HepG2 (cell line): ENCODE measurements at regions not wholly inside any gene's neighbourhood (a gene's known extent, or its start where the extent isn't known, plus 50 kb on each side); places are given as distances from the start of the nearest gene placed in this dataset.

ENCODE experiments used
- CC2D1A ChIP-seq: sonication (generic); formaldehyde crosslinking; IDR thresholded peaks from 2 replicates; pipeline ENCODE4 v1.8.1; 2023; ENCODE audit warnings: mild to moderate bottlenecking, missing genetic modification reagents
- CEBPG ChIP-seq: IDR thresholded peaks from 2 replicates; pipeline ENCODE4 v1.6.1; 2016
- EED ChIP-seq: sonication (generic); formaldehyde crosslinking; IDR thresholded peaks from 2 replicates; pipeline ENCODE4 v1.5.0; 2020; ENCODE audit warnings: mild to moderate bottlenecking, missing genetic modification reagents
- GABPB1 ChIP-seq: IDR thresholded peaks from 2 replicates; pipeline ENCODE4 v1.6.1; 2016; ENCODE audit warnings: mild to moderate bottlenecking, missing genetic modification reagents, moderate library complexity, missing compliant biosample characterization
- GPN1 ChIP-seq: sonication (generic); formaldehyde crosslinking; IDR thresholded peaks from 2 replicates; pipeline ENCODE4 v1.5.1; 2020; ENCODE audit warnings: missing genetic modification reagents, borderline replicate concordance
- MYNN ChIP-seq: sonication (generic); formaldehyde crosslinking; IDR thresholded peaks from 2 replicates; pipeline ENCODE4 v1.4.0; 2020; ENCODE audit warnings: mild to moderate bottlenecking, low read depth, missing genetic modification reagents
- NAIF1 ChIP-seq: sonication (generic); formaldehyde crosslinking; IDR thresholded peaks from 2 replicates; pipeline ENCODE4 v1.5.0; 2020; ENCODE audit warnings: mild to moderate bottlenecking, missing genetic modification reagents, borderline replicate concordance
- NCOA5 ChIP-seq: sonication (generic); formaldehyde crosslinking; IDR thresholded peaks from 2 replicates; pipeline ENCODE4 v1.4.0; 2020; ENCODE audit warnings: missing genetic modification reagents
- PHF21A ChIP-seq: sonication (generic); formaldehyde crosslinking; IDR thresholded peaks from 2 replicates; pipeline ENCODE4 v1.5.0; 2020; ENCODE audit warnings: mild to moderate bottlenecking, missing genetic modification reagents
- SMAD1 ChIP-seq: sonication (generic); formaldehyde crosslinking; IDR thresholded peaks from 2 replicates; pipeline ENCODE4 v1.4.0; 2020; ENCODE audit warnings: missing genetic modification reagents, low read depth, mild to moderate bottlenecking, borderline replicate concordance
- ZEB1 ChIP-seq: IDR thresholded peaks from 2 replicates; pipeline ENCODE4 v1.6.1; 2012; ENCODE audit warnings: mild to moderate bottlenecking, low read depth, inconsistent platforms; ENCODE audit not compliant: insufficient replicate concordance
- ZNF431 ChIP-seq: sonication (generic); formaldehyde crosslinking; IDR thresholded peaks from 2 replicates; pipeline ENCODE4 v1.9.0; 2022; ENCODE audit warnings: missing genetic modification reagents, low read depth, mild to moderate bottlenecking, borderline replicate concordance
- ZNF776 ChIP-seq: sonication (generic); formaldehyde crosslinking; IDR thresholded peaks from 2 replicates; pipeline ENCODE4 v1.4.0; 2020; ENCODE audit warnings: mild to moderate bottlenecking, missing genetic modification reagents
- TF ChIP-seq, protein P1 (sequence below): sonication (generic); formaldehyde crosslinking; conservative IDR thresholded peaks from 2 replicates; pipeline ENCODE4 v1.5.0; 2020; ENCODE audit warnings: missing genetic modification reagents
- TF ChIP-seq, protein P2 (sequence below): sonication (generic); formaldehyde crosslinking; IDR thresholded peaks from 2 replicates; pipeline ENCODE4 v1.8.1; 2023; ENCODE audit warnings: mild to moderate bottlenecking, inconsistent platforms, moderate library complexity, missing genetic modification reagents, borderline replicate concordance
- TF ChIP-seq, protein P3 (sequence below): sonication (generic); formaldehyde crosslinking; IDR thresholded peaks from 2 replicates; pipeline ENCODE4 v1.8.0; 2023; ENCODE audit warnings: mild to moderate bottlenecking, missing genetic modification reagents
- TF ChIP-seq, protein P4 (sequence below): sonication (generic); formaldehyde crosslinking; IDR thresholded peaks from 2 replicates; pipeline ENCODE4 v1.4.0; 2020; ENCODE audit warnings: missing genetic modification reagents
- TF ChIP-seq, protein P5 (sequence below): sonication (generic); formaldehyde crosslinking; IDR thresholded peaks from 2 replicates; pipeline ENCODE4 v1.5.0; 2020; ENCODE audit warnings: mild to moderate bottlenecking, low read depth, missing genetic modification reagents, borderline replicate concordance
- TF ChIP-seq, protein P6 (sequence below): sonication (generic); formaldehyde crosslinking; IDR thresholded peaks from 2 replicates; pipeline ENCODE4 v1.4.0; 2020; ENCODE audit warnings: missing genetic modification reagents
- TF ChIP-seq, protein P7 (sequence below): IDR thresholded peaks from 2 replicates; pipeline ENCODE4 v1.6.1; 2016; ENCODE audit warnings: missing biosample characterization, missing genetic modification reagents, low read depth

DNA sequence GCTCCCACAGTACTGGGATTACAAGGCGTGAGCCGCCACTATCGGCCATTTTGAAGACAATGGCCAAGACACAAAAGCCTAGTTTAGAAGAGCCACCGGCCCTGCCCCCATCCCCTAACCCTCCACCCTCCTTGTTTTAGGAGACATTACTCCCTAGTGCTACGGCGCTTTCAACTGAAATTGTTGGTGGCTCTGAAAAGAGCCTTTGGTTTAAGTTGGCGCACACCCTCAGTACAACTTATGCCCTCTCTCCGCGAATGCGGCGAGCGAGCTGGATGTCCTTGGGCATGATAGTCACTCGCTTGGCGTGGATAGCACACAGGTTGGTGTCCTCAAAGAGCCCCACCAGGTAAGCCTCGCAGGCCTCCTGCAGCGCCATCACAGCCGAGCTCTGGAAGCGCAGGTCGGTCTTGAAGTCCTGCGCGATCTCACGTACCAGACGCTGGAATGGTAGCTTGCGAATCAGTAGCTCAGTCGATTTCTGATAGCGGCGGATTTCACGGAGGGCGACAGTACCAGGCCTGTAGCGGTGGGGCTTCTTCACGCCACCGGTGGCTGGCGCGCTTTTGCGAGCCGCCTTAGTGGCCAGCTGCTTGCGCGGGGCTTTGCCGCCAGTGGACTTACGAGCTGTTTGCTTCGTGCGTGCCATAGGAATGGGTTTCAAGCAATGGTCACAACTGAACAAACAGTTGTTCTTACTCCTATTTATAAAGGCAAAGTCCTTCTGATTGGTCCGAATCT lies 114.9 kb upstream of the BTN3A2 start (continued):
- TF ChIP-seq GPN1 (CRISPR knock-in tag) (no peak), NAIF1 (CRISPR knock-in tag) (peak; percentile 51; the same call in 1 of the 2 replicates), NCOA5 (CRISPR knock-in tag) (no peak), GABPB1 (peak; percentile 27; the same call in 1 of the 2 replicates), ZNF776 (CRISPR knock-in tag) (no peak), ZEB1 (peak; percentile 43), SMAD1 (CRISPR knock-in tag) (no peak), ZNF431 (CRISPR knock-in tag) (no peak), MYNN (CRISPR knock-in tag) (no peak), CEBPG (no peak), EED (CRISPR knock-in tag) (peak; percentile 89; the same call in 1 of the 2 replicates), PHF21A (CRISPR knock-in tag) (0 out of 2 replicates have a peak, but pooled peaks have one; percentile 20), CC2D1A (CRISPR knock-in tag) (no peak)
- TF ChIP-seq, protein P1, sequence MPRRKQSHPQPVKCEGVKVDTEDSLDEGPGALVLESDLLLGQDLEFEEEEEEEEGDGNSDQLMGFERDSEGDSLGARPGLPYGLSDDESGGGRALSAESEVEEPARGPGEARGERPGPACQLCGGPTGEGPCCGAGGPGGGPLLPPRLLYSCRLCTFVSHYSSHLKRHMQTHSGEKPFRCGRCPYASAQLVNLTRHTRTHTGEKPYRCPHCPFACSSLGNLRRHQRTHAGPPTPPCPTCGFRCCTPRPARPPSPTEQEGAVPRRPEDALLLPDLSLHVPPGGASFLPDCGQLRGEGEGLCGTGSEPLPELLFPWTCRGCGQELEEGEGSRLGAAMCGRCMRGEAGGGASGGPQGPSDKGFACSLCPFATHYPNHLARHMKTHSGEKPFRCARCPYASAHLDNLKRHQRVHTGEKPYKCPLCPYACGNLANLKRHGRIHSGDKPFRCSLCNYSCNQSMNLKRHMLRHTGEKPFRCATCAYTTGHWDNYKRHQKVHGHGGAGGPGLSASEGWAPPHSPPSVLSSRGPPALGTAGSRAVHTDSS = no peak
- TF ChIP-seq, protein P2, sequence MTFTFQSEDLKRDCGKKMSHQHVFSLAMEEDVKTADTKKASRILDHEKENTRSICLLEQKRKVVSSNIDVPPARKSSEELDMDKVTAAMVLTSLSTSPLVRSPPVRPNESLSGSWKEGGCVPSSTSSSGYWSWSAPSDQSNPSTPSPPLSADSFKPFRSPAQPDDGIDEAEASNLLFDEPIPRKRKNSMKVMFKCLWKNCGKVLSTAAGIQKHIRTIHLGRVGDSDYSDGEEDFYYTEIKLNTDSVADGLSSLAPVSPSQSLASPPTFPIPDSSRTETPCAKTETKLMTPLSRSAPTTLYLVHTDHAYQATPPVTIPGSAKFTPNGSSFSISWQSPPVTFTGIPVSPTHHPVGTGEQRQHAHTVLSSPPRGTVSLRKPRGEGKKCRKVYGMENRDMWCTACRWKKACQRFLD (CRISPR knock-in tag) = no peak
- TF ChIP-seq, protein P3, sequence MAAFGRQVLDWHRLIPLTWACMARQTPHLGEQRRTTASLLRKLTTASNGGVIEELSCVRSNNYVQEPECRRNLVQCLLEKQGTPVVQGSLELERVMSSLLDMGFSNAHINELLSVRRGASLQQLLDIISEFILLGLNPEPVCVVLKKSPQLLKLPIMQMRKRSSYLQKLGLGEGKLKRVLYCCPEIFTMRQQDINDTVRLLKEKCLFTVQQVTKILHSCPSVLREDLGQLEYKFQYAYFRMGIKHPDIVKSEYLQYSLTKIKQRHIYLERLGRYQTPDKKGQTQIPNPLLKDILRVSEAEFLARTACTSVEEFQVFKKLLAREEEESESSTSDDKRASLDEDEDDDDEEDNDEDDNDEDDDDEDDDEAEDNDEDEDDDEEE = no peak
- TF ChIP-seq, protein P4, sequence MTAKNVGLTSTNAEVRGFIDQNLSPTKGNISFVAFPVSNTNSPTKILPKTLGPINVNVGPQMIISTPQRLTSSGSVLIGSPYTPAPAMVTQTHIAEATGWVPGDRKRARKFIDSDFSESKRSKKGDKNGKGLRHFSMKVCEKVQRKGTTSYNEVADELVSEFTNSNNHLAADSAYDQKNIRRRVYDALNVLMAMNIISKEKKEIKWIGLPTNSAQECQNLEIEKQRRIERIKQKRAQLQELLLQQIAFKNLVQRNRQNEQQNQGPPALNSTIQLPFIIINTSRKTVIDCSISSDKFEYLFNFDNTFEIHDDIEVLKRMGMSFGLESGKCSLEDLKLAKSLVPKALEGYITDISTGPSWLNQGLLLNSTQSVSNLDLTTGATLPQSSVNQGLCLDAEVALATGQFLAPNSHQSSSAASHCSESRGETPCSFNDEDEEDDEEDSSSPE (CRISPR knock-in tag) = no peak
- TF ChIP-seq, protein P5, sequence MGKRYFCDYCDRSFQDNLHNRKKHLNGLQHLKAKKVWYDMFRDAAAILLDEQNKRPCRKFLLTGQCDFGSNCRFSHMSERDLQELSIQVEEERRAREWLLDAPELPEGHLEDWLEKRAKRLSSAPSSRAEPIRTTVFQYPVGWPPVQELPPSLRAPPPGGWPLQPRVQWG (CRISPR knock-in tag) = no peak
- TF ChIP-seq, protein P6, sequence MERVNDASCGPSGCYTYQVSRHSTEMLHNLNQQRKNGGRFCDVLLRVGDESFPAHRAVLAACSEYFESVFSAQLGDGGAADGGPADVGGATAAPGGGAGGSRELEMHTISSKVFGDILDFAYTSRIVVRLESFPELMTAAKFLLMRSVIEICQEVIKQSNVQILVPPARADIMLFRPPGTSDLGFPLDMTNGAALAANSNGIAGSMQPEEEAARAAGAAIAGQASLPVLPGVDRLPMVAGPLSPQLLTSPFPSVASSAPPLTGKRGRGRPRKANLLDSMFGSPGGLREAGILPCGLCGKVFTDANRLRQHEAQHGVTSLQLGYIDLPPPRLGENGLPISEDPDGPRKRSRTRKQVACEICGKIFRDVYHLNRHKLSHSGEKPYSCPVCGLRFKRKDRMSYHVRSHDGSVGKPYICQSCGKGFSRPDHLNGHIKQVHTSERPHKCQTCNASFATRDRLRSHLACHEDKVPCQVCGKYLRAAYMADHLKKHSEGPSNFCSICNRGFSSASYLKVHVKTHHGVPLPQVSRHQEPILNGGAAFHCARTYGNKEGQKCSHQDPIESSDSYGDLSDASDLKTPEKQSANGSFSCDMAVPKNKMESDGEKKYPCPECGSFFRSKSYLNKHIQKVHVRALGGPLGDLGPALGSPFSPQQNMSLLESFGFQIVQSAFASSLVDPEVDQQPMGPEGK (CRISPR knock-in tag) = 0 out of 2 replicates have a peak, but pooled peaks have one; percentile 14
- TF ChIP-seq, protein P7, sequence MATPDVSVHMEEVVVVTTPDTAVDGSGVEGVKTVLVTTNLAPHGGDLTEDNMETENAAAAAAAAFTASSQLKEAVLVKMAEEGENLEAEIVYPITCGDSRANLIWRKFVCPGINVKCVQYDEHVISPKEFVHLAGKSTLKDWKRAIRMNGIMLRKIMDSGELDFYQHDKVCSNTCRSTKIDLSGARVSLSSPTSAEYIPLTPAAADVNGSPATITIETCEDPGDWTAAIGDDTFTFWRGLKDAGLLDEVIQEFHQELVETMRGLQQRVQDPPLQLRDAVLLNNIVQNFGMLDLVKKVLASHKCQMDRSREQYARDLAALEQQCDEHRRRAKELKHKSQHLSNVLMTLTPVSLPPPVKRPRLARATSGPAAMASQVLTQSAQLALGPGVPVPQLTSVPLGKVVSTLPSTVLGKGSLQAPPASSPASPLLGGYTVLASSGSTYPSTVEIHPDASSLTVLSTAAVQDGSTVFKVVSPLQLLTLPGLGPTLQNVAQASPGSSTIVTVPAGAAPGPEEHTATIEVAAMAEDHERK (CRISPR knock-in tag) = no peak
